ENCODE measurements at regions not wholly inside any gene's neighbourhood (a gene's known extent, or its start where the extent isn't known, plus 50 kb on each side); places are given as distances from the start of the nearest gene placed in this dataset.
"Not testable (repeated sequence)": the region's sequence is repeated elsewhere in the genome, so short reads cannot be mapped to it uniquely, and the experiment has no call there.

GRCh38 chr6:164049517-164049988 is 635.0 kb downstream of the QKI start:
- no peak for DNase-seq

GRCh38 chr6:164048840-164049516 is 634.5 kb downstream of the QKI start:
- no peak for DNase-seq

- no peak for DNase-seq
These were observed 630.6 kb downstream of the QKI start for GRCh38 chr6:164045082-164045481.

GRCh38 chr6:164043656-164044055 is 629.1 kb downstream of the QKI start:
- DNase-seq = not testable (repeated sequence)

DNA sequence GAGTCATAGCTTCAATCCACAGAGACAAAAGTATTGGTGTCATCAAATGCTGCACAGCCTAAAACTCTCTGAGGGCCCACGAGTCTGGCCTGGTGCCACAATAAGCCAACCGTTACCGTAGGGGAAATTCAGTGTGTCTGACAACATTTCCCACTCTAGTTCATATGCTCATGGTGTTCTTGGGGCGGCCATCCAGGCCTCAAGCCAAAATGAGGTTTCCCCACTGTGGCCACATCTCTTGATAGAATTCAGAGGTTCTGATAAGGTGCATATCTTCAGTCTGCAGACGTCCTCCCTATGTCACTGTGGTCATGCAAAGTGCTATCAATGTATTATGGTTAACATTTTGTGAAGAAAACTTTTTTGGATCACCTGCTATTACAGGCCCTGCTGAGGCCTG is 627.7 kb downstream of the QKI start:
- no peak for DNase-seq

GRCh38 chr6:164040994-164041393 is 626.5 kb downstream of the QKI start:
- DNase-seq = no peak

GRCh38 chr6:164039954-164040375 is 625.4 kb downstream of the QKI start:
- DNase-seq = no peak

DNA sequence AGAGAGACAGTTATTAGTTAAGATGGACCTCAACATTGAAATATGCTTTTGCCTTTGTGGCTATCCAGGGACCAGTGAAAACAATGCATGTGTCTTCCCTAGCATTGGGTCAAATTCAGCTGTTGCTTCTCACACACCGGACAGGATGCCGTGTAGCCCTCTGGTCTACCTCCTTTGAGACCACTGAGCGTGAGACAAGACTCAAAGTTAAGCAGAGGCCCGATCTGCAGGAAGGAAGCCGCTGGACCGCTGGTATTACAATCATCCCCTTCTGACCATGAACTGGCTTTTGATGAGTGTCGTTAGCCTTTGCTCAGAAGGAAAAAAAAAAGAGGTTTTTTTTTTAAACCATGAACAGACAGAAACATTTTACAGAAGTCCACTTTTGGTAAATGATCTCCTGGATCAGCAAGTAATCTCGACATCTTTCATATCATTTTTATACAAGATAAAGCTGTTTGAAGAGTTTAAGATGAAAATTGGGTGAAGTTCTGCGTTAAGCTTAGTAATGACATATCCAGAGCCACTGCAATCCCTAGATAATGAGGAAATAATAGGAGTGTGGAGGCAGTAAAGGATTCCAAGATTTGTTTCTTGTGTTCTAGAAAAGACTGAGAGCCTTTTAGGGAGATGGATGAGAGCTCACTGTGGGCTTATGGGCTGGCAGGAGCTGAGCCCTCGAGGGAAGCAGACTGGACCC is 622.8 kb downstream of the QKI start:
- DNase-seq = no peak

- DNase-seq = peak; percentile 84
These were observed 621.5 kb downstream of the QKI start for GRCh38 chr6:164035900-164036485.

DNA sequence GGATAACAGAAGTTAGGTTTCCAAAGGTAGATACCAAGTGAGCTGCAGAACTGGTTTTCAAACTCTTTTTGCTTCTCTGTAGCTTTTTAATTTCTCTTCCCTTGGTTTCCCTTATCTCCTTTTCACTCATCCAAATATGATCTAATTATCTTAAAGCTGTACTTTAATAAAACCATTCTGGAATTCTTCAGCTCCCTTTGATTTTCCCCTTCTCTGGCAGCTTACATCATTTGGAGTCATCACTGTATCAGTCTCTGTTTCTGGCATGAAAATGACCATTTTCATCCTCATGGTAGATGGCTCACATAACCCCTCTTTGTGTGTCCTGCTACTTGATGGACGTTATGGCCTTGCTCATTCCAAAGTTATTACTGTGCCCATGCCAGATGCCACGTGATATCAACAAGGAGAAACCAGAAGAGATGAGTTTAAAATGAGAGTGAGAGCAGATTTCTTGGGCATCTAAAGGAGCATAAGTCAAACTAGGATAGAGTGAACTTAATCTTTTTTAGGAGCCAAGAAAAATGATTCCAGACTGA is 620.2 kb downstream of the QKI start:
- no peak for DNase-seq

DNA sequence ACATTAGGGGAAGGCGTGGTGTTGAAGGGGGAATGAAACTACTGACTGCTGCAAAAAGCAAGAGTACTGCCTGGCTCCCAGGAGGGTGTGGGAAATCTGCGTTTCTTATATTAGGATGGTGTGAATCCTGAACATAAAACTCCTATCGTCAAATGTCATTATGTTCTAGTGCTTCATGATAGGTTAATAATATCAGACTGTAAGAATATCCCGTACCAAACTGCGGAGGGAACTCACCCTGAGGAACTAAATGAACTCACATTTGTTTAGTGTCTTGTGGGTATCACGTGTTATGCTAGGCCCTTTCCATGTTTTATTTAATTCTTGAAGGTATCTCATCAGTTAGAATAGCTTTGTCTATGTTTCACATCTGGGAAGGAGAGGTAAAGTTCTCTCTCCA is 610.7 kb downstream of the QKI start:
- DNase-seq = no peak

DNA sequence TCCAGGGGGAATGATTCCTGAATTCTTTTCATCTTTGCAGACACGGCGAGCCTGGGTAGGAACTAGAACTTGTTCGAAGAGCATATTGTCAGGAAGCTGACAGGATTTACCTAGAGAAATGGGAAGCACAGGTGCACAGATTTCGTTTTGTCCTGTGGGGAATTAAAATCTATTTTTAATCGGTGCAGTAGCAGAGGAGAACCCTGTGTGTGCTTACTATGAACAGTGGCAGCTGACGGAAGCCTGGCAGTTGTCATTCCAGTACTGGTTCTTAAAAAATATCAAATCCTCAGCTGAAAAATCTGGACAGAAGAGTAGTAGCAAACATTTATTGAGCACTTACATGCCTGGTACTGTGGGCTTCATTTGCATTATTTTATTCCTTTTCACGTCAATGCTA is 609.0 kb downstream of the QKI start:
- no peak for DNase-seq

DNA sequence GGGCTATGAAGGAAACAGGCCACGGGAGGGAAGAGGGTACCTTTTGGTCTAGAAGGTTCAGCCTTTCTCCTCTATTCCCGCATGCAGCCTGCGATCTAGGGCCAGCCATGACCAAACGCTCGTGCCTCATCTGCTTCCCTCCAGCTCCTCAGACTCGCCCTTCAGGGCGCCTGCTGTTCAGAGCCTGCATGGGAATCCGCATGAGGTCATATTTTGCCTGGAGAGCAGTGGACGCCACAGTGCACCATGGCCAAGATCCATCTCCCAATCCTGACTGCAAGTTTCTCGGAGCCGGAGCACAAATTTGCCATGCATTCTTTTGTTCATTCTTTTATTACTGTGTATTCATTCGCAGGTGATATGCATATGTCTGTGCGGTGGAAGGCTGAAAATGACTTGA is 608.1 kb downstream of the QKI start:
- no peak for DNase-seq

DNA sequence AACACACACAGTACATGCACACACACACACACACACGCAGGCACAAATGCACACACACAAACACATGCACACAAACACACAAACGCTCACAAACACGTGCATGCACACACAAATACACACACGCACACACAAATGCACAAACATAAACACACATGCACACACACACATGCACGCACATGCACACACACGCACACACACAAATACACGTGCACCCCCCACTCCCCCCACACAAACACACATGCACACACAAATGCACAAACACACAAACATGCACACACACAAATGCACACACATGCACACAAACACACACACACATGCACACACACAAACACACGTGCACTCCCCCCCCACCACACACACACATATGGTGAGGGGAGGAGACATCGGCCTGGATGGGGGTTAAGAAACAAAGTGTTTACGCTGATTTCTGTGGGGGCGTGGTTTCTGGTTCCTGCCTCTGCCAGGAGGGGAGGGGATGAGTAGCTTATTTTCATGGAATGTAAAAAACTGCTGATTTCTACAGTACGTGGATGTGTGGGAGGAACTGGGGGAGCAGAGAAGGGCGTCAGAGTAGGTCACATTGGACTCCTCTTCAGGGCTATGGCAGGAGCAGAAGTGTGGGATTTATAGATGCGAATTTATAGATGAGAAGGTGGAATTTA is 607.2 kb downstream of the QKI start:
- DNase-seq = no peak

GRCh38 chr6:164020142-164020541 is 605.6 kb downstream of the QKI start:
- DNase-seq = no peak

GRCh38 chr6:164018133-164018532 is 603.6 kb downstream of the QKI start:
- DNase-seq = no peak

DNA sequence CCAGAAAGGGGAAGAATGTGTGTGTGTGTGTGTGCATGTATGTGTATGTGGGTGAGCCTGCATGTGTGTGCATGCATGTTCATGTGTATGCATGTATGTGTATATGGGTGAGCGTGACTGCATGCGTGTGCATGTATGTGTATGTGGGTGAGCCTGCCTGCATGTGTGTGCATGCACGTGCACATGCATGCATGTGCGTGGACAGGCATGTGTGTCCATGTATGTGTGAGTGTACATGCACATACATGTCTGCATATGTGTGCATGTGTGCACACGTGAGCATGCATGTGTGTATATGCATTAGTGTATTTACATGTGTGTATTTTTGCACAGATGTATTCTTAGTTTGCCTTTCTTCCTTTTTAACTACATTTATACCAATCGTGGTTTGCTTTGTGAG is 601.5 kb downstream of the QKI start:
- no peak for DNase-seq

GRCh38 chr6:164015088-164015484 is 600.6 kb downstream of the QKI start:
- DNase-seq = no peak

- no peak for DNase-seq
These were observed 600.0 kb downstream of the QKI start for GRCh38 chr6:164014346-164015087.

GRCh38 chr6:164013480-164014208 is 599.1 kb downstream of the QKI start:
- peak; percentile 85 for DNase-seq

DNA sequence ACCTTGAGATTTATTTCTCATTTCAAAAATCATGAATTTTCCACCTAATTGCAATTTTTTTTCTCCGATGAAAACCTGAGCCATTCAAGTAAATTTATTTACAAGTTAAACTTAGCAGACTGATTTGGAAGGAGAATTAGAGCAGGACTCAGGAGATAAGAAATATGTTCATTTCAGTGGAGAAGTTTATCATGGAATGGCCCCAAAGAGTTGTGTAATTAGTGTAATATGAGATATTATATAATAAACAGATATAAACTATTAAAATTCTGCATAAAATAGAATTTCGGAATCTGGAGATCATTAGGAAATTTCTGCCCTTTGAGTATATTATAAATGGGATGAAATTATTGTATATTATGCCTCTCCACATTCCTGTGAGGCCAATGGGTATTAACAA is 596.8 kb downstream of the QKI start:
- DNase-seq = no peak

Measured in islet precursor cell (in vitro differentiated cells).